Omental fat pad (tissue), 1 donor: ENCODE measurements at regions not wholly inside any gene's neighbourhood (a gene's known extent, or its start where the extent isn't known, plus 50 kb on each side); places are given as distances from the start of the nearest gene placed in this dataset. TPM values are rescaled to one million over a fixed set of nuclear protein-coding genes. Genes with fewer than 3 reads are reported as not detected.

Experiments used
- small RNA-seq: library from RNA; depleted of rRNA; stranded (forward); fragments of <200 nt; gene quantifications from one replicate; pipeline ENCODE3, GENCODE V24; 2016

Small RNAs in the stretch of these regions (small RNA-seq; reads per million reads assigned to genes)
- gene CR392039.1, result not detected
